Thoracic aorta (tissue), 2 donors: ENCODE measurements at regions not wholly inside any gene's neighbourhood (a gene's known extent, or its start where the extent isn't known, plus 50 kb on each side); places are given as distances from the start of the nearest gene placed in this dataset.
"Not testable (repeated sequence)": the region's sequence is repeated elsewhere in the genome, so short reads cannot be mapped to it uniquely, and the experiment has no call there.

Experiments used
- ATAC-seq: fragments of 150-250 bp; one replicate; pipeline ENCODE4 v1.8.0; 2017; ENCODE audit warnings: low read depth; ENCODE audit not compliant: insufficient number of reproducible peaks, low FRiP score
- DNase-seq: peaks from one replicate; pipeline ENCODE4 v3.0.0-alpha.2; 2020; ENCODE audit warnings: low spot score
- H3K27ac ChIP-seq, 2 donors: fragments of 200-600 bp; sonication (generic); 1 replicate in 1 of 2; 2 replicates in 1 of 2; pipeline ENCODE4 v1.5.1; 2016; ENCODE audit warnings: mild to moderate bottlenecking in 2 of 2, moderate library complexity in 2 of 2
- H3K27me3 ChIP-seq: fragments of 200-600 bp; sonication (generic); replicated peaks from 2 replicates; pipeline ENCODE4 v1.6.0; 2016; ENCODE audit warnings: mild to moderate bottlenecking; ENCODE audit not compliant: insufficient read depth
- H3K36me3 ChIP-seq: fragments of 200-600 bp; sonication (generic); one replicate; pipeline ENCODE4 v1.5.1; 2016
- H3K4me1 ChIP-seq, 2 donors: fragments of 200-600 bp; sonication (generic); 1 replicate in 1 of 2; 2 replicates in 1 of 2; pipeline versions ENCODE4 v1.5.1 to v1.6.0; 2016; ENCODE audit warnings: low read depth in 2 of 2, mild to moderate bottlenecking in 1 of 2; ENCODE audit not compliant: control insufficient read depth in 1 of 2
- H3K4me3 ChIP-seq: fragments of 200-600 bp; sonication (generic); 2 replicates; pipeline ENCODE4 v1.5.1; 2016; ENCODE audit warnings: mild to moderate bottlenecking
- H3K9me3 ChIP-seq: fragments of 200-600 bp; sonication (generic); 2 replicates; pipeline ENCODE4 v1.5.1; 2016
- CTCF ChIP-seq: fragments of 200-600 bp; sonication (generic); IDR thresholded peaks from one replicate; pipeline ENCODE4 v1.5.1; 2019; ENCODE audit warnings: antibody characterized with exemption

- H3K27me3 ChIP-seq = no peaks in the 10 kb centered on the region
- no peaks in the 10 kb centered on the region for H3K9me3 ChIP-seq
- no peak overlapping the region for H3K27ac ChIP-seq
- no peak overlapping the region for H3K4me3 ChIP-seq
- ATAC-seq = no peak
- no peaks in the 10 kb centered on the region for H3K4me1 ChIP-seq
- no peak for TF ChIP-seq CTCF
- no peak for DNase-seq
- H3K36me3 ChIP-seq = no peaks in the 10 kb centered on the region
Observed at GRCh38 chrX:130563476-130563875, 161.7 kb downstream of the RBMX2 start.

- Histone ChIP-seq H3K4me1 (no peaks in the 10 kb centered on the region), H3K4me3 (no peak overlapping the region), H3K9me3 (no peaks in the 10 kb centered on the region), H3K27me3 (no peaks in the 10 kb centered on the region), H3K27ac (no peak overlapping the region), H3K36me3 (no peaks in the 10 kb centered on the region)
- TF ChIP-seq CTCF = no peak
- DNase-seq (no peak), ATAC-seq (no peak)
Observed at GRCh38 chrX:130566028-130566683, 164.4 kb downstream of the RBMX2 start.

- not testable (repeated sequence) for DNase-seq, H3K27me3 ChIP-seq, H3K27ac ChIP-seq, H3K4me1 ChIP-seq, ATAC-seq, H3K4me3 ChIP-seq, H3K36me3 ChIP-seq, H3K9me3 ChIP-seq
Observed at GRCh38 chrX:130573030-130573429, 171.2 kb downstream of the RBMX2 start.
